ENCODE measurements at regions not wholly inside any gene's neighbourhood (a gene's known extent, or its start where the extent isn't known, plus 50 kb on each side); places are given as distances from the start of the nearest gene placed in this dataset.

DNA sequence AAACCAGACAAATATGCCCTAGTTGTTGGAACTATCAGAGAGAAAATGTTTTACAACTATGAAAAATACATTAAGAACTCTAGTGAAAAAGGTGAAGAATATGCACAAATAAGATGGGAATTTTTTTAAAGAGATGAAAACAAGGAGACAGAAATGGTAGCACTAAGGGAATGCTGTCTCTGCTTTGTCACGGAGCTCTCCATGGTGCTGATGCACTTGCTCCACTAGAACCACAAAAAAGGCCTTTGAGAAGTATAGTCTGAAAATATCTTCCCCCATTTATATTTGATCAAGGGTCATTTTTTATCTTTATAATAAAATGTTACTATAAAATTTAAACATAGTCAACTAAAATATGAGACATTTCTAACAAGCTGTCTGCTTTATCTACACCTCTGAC, 1655.5 kb upstream of the AGA start:
- TF ChIP-seq, protein P1, sequence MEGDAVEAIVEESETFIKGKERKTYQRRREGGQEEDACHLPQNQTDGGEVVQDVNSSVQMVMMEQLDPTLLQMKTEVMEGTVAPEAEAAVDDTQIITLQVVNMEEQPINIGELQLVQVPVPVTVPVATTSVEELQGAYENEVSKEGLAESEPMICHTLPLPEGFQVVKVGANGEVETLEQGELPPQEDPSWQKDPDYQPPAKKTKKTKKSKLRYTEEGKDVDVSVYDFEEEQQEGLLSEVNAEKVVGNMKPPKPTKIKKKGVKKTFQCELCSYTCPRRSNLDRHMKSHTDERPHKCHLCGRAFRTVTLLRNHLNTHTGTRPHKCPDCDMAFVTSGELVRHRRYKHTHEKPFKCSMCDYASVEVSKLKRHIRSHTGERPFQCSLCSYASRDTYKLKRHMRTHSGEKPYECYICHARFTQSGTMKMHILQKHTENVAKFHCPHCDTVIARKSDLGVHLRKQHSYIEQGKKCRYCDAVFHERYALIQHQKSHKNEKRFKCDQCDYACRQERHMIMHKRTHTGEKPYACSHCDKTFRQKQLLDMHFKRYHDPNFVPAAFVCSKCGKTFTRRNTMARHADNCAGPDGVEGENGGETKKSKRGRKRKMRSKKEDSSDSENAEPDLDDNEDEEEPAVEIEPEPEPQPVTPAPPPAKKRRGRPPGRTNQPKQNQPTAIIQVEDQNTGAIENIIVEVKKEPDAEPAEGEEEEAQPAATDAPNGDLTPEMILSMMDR (IDR thresholded peaks at IDR 0.05 in 8 of 11, conservative IDR thresholded peaks at IDR 0.05 in 3 of 11), result no peak
- no peak for TF ChIP-seq POLR2A (IDR thresholded peaks at IDR 0.05)
- no peak for TF ChIP-seq POLR2AphosphoS5 (IDR thresholded peaks at IDR 0.05)
